Mammary epithelial cell (primary cell): ENCODE measurements at regions not wholly inside any gene's neighbourhood (a gene's known extent, or its start where the extent isn't known, plus 50 kb on each side); places are given as distances from the start of the nearest gene placed in this dataset.

ENCODE experiments used
- CTCF ChIP-seq, 2 donors: IDR thresholded peaks in 1 of 2; conservative IDR thresholded peaks in 1 of 2; 2 replicates each; pipeline ENCODE4 v1.5.1; 2011 to 2012; ENCODE audit warnings: inconsistent platforms in 2 of 2, low read length in 2 of 2, mild to moderate bottlenecking in 2 of 2, control low read depth in 1 of 2, low read depth in 1 of 2; ENCODE audit not compliant: insufficient read depth in 1 of 2; ENCODE audit errors: extremely low read depth in 1 of 2
- EZH2 ChIP-seq: IDR thresholded peaks from 2 replicates; pipeline ENCODE4 v1.6.1; 2012; ENCODE audit warnings: low read length, inconsistent platforms, borderline replicate concordance

DNA sequence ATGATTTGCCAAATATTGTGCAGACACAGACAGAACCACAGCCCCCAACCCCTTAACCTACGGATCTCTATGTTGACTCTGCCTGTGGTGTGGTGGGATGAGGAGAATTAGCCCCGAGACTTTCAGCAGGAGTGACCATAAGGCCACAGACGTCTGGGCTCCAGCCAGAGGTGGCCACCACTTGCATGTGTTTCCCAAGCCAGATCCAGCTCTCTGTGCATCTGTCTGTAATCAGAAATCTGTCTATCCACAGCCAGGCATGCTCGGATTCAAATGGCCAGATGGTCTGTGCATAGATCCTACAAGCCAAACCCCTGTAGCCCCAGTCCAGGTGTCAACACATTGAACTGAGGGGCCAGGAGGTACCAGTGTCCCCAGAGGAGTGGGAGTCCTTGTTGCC lies 140.6 kb downstream of the SYF2 start:
- TF ChIP-seq CTCF (conservative IDR thresholded peaks at IDR 0.05 in 1 of 2, IDR thresholded peaks at IDR 0.05 in 1 of 2; ENCODE audit: extremely low read depth in 1 of 2, insufficient read depth in 1 of 2, low read depth in 1 of 2, low read length in 2 of 2): no peak
- no peak for TF ChIP-seq EZH2
